Tibial nerve (tissue), 4 donors: ENCODE measurements at regions not wholly inside any gene's neighbourhood (a gene's known extent, or its start where the extent isn't known, plus 50 kb on each side); places are given as distances from the start of the nearest gene placed in this dataset.

Experiments
- DNase-seq, 2 donors: peaks; one replicate each; pipeline ENCODE4 v3.0.0-alpha.2; 2019; ENCODE audit warnings: low spot score in 2 of 2
- H3K27ac ChIP-seq, 4 donors: fragments of 200-600 bp; sonication (generic) in 3 of 4; one replicate each; pipeline ENCODE4 v1.5.1; 2017 to 2019; ENCODE audit warnings: mild to moderate bottlenecking in 1 of 4
- H3K27me3 ChIP-seq, 2 donors: fragments of 200-600 bp; sonication (generic) in 1 of 2; one replicate each; pipeline versions ENCODE4 v1.5.1 to v1.6.0; 2017 to 2019
- H3K36me3 ChIP-seq, 3 donors: fragments of 200-600 bp; sonication (generic); one replicate each; pipeline ENCODE4 v1.5.1; 2018 to 2019
- H3K4me1 ChIP-seq, 4 donors: fragments of 200-600 bp; sonication (generic) in 3 of 4; one replicate each; pipeline ENCODE4 v1.5.1; 2017 to 2019
- H3K4me3 ChIP-seq, 4 donors: fragments of 200-600 bp; sonication (generic) in 3 of 4; one replicate each; pipeline ENCODE4 v1.5.1; 2017 to 2019; ENCODE audit warnings: mild to moderate bottlenecking in 1 of 4, moderate library complexity in 1 of 4
- H3K9me3 ChIP-seq, 4 donors: fragments of 200-600 bp; sonication (generic) in 3 of 4; one replicate each; pipeline ENCODE4 v1.5.1; 2017 to 2019
- EP300 ChIP-seq, 2 donors: sonication (generic); formaldehyde crosslinking; IDR thresholded peaks; one replicate each; pipeline ENCODE4 v1.6.1; 2017; ENCODE audit warnings: antibody characterized with exemption in 2 of 2, mild to moderate bottlenecking in 1 of 2
- POLR2A ChIP-seq, 2 donors: fragments of 450-650 bp; IDR thresholded peaks; one replicate each; pipeline ENCODE4 v1.6.1; 2017; ENCODE audit warnings: antibody characterized with exemption in 2 of 2, mild to moderate bottlenecking in 2 of 2, moderate library complexity in 2 of 2
- WGBS, 2 donors: methylation state at CpG; one replicate each; pipeline ENCODE4 v1.1.5; 2018; 5-methylcytosine and 5-hydroxymethylcytosine counted together
- TF ChIP-seq, protein P1 (sequence below), 5 experiments: fragments of 200-600 bp in 3 of 5; fragments of 450-650 bp in 2 of 5; sonication (generic) in 3 of 5; IDR thresholded peaks; one replicate each; pipeline ENCODE4 v1.5.1; 2016 to 2019; ENCODE audit warnings: antibody characterized with exemption in 5 of 5, mild to moderate bottlenecking in 3 of 5, moderate library complexity in 2 of 5

DNA sequence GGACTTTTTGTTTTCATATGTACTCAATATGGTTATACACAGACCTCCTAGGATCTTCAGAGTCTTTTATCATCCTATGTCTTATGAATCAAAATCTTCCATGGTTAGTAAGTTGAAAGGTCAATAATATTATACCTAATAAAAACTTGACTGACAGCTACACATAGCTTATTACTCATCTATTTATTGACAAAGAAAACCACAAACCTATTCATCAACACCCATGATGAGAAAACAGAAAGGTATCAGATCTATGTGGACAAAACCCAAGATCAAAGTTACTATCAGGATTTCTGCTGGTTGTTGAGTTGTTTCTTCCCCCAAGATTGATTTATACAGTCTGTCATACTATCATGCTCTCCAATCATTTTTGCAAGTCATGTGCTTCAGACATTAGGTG, 460.1 kb upstream of the MANEA start:
- DNase-seq = no peak
- Histone ChIP-seq H3K4me3 (no peak overlapping the region), H3K27me3 (no peaks in the 10 kb centered on the region), H3K36me3 (no peaks in the 10 kb centered on the region), H3K9me3 (no peaks in the 10 kb centered on the region), H3K27ac (no peak overlapping the region), H3K4me1 (no peaks in the 10 kb centered on the region)
- TF ChIP-seq EP300 (IDR thresholded peaks at IDR 0.05) = no peak
- no peak for TF ChIP-seq POLR2A (IDR thresholded peaks at IDR 0.05)
- TF ChIP-seq, protein P1, sequence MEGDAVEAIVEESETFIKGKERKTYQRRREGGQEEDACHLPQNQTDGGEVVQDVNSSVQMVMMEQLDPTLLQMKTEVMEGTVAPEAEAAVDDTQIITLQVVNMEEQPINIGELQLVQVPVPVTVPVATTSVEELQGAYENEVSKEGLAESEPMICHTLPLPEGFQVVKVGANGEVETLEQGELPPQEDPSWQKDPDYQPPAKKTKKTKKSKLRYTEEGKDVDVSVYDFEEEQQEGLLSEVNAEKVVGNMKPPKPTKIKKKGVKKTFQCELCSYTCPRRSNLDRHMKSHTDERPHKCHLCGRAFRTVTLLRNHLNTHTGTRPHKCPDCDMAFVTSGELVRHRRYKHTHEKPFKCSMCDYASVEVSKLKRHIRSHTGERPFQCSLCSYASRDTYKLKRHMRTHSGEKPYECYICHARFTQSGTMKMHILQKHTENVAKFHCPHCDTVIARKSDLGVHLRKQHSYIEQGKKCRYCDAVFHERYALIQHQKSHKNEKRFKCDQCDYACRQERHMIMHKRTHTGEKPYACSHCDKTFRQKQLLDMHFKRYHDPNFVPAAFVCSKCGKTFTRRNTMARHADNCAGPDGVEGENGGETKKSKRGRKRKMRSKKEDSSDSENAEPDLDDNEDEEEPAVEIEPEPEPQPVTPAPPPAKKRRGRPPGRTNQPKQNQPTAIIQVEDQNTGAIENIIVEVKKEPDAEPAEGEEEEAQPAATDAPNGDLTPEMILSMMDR (IDR thresholded peaks at IDR 0.05) = no peak

DNA sequence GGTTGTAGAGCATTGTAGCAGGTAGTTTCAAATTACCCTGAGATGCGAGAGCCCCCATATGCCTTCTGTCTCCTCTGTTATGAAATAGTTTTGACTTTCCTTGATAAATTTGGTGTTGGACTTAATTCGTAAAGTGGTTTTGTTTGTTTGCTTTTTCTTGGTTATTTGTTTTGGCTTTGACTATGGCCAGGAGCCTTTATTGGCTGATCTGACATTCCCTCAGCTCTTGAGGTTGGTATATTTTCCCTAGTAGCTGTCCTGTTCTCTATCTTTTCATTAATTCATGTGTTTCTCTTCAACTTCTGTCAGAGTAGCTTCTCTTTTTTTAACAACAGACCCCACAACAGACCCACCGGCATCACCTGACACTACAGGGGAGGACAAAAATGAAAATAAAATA, 457.4 kb upstream of the MANEA start:
- TF ChIP-seq EP300 (IDR thresholded peaks at IDR 0.05) (no peak), POLR2A (IDR thresholded peaks at IDR 0.05) (no peak)
- TF ChIP-seq, protein P1 (IDR thresholded peaks at IDR 0.05) = no peak
- no peaks in the 10 kb centered on the region for H3K27me3 ChIP-seq
- 84% methylated on average over 3 of the region's 3 CpGs for WGBS, 2 donors

DNA sequence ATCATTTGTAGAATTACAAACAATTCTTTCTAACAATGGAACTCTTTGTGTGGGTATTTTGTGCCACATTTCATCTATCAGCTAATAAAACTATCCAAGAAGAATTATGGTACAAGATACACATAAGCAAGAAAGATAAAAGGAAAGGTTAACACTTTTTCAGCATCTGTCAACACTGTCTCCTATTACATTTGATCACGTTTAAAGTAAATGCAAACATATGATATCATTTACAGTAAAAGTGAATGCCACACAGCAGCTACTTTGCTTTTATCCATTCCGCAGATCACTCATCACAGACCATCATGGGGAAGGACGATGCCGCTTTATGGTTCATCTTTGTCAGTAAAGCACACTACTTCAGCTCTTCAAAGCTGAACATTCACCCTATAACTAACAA, 456.4 kb upstream of the MANEA start:
- H3K4me3 ChIP-seq = no peak overlapping the region
- no peaks in the 10 kb centered on the region for H3K36me3 ChIP-seq
- no peak overlapping the region for H3K27ac ChIP-seq
- no peak for DNase-seq
- WGBS, 2 donors = 65 to 76% methylated on average over 4 of the region's 4 CpGs
- no peaks in the 10 kb centered on the region for H3K4me1 ChIP-seq
- H3K9me3 ChIP-seq = no peaks in the 10 kb centered on the region
- TF ChIP-seq POLR2A (IDR thresholded peaks at IDR 0.05) = no peak
- TF ChIP-seq EP300 (IDR thresholded peaks at IDR 0.05) = no peak
- TF ChIP-seq, protein P1 (IDR thresholded peaks at IDR 0.05) = no peak
- H3K27me3 ChIP-seq = no peaks in the 10 kb centered on the region

More for the DNA sequence above, 457.4 kb upstream of the MANEA start:
- Histone ChIP-seq H3K9me3 (no peaks in the 10 kb centered on the region), H3K27ac (no peak overlapping the region), H3K4me3 (no peak overlapping the region), H3K36me3 (no peaks in the 10 kb centered on the region), H3K4me1 (no peaks in the 10 kb centered on the region)
- no peak for DNase-seq

DNA sequence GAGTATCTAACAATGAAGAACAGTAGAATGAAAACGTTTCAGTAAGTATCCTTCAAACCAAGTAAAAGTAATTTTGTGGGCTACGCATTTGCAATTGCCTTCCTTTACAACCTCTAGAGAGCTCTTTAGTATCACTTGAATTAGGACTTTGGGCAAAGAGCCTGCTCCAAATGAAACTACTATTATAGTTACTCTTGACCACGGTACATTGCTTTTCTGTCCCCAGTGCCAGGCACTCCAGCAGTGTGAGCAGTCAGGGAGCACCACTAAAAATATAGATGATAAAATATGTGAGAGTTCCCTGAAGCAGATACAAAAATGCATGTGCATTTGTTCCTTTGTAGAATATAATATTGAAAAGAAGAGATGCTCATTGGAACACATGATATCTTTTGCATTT, 450.1 kb upstream of the MANEA start:
- no peak for DNase-seq
- WGBS, 2 donors = 57 to 73% methylated on average over 3 of the region's 3 CpGs
- H3K27ac ChIP-seq = no peak overlapping the region
- no peaks in the 10 kb centered on the region for H3K27me3 ChIP-seq
- H3K36me3 ChIP-seq = no peaks in the 10 kb centered on the region
- no peaks in the 10 kb centered on the region for H3K9me3 ChIP-seq
- no peak overlapping the region for H3K4me3 ChIP-seq
- H3K4me1 ChIP-seq = no peaks in the 10 kb centered on the region
- TF ChIP-seq POLR2A (IDR thresholded peaks at IDR 0.05) (no peak), EP300 (IDR thresholded peaks at IDR 0.05) (no peak)
- TF ChIP-seq, protein P1 (IDR thresholded peaks at IDR 0.05) = no peak

DNA sequence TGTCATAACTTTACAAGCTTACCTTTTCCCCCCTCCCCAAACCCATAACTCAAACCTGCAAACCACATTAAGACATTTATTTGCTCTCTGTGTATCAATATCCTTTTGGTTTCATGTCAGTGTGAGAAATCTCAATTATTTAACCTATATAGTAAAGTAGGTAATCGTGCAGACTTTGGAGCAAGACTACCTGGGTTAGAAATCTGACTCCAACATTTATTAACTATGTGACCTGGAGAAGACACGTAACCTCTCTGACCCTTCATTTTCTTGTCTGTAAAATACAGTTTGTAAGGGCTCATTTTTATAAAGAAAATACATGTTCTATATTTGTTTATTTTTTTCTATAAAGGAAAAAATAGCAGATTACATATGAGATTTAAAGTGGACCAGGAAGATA, 448.9 kb upstream of the MANEA start:
- no peak for TF ChIP-seq EP300 (IDR thresholded peaks at IDR 0.05)
- no peak for TF ChIP-seq POLR2A (IDR thresholded peaks at IDR 0.05)
- TF ChIP-seq, protein P1 (IDR thresholded peaks at IDR 0.05) = no peak
- 85 to 88% methylated on average over 2 of the region's 2 CpGs for WGBS, 2 donors
- H3K4me3 ChIP-seq = no peak overlapping the region
- DNase-seq = no peak
- H3K27ac ChIP-seq = no peak overlapping the region
- no peaks in the 10 kb centered on the region for H3K27me3 ChIP-seq
- H3K4me1 ChIP-seq = no peaks in the 10 kb centered on the region
- H3K36me3 ChIP-seq = no peaks in the 10 kb centered on the region
- no peaks in the 10 kb centered on the region for H3K9me3 ChIP-seq
